ENCODE measurements at regions not wholly inside any gene's neighbourhood (a gene's known extent, or its start where the extent isn't known, plus 50 kb on each side); places are given as distances from the start of the nearest gene placed in this dataset.

- TF ChIP-seq CTCF (conservative IDR thresholded peaks at IDR 0.05; ENCODE audit: control insufficient read depth, insufficient read depth, low read depth, low read length) = no peak
- H3K4me3 ChIP-seq (ENCODE audit: control insufficient read depth, low read depth, low read length) = no peak overlapping the region
- DNase-seq (ENCODE audit: low read depth) = no peak
These were observed 280.7 kb downstream of the SLITRK1 start for GRCh38 chr13:83601539-83601938.

GRCh38 chr13:83592095-83592494 is 290.2 kb downstream of the SLITRK1 start:
- no peak for DNase-seq (ENCODE audit: low read depth)
- TF ChIP-seq CTCF (conservative IDR thresholded peaks at IDR 0.05; ENCODE audit: control insufficient read depth, insufficient read depth, low read depth, low read length) = no peak
- no peak overlapping the region for H3K4me3 ChIP-seq (ENCODE audit: control insufficient read depth, low read depth, low read length)

GRCh38 chr13:83589814-83590213 is 292.5 kb downstream of the SLITRK1 start:
- TF ChIP-seq CTCF (conservative IDR thresholded peaks at IDR 0.05; ENCODE audit: control insufficient read depth, insufficient read depth, low read depth, low read length) = no peak
- DNase-seq (ENCODE audit: low read depth) = no peak
- no peak overlapping the region for H3K4me3 ChIP-seq (ENCODE audit: control insufficient read depth, low read depth, low read length)

- H3K4me3 ChIP-seq (ENCODE audit: control insufficient read depth, low read depth, low read length) = no peak overlapping the region
- no peak for TF ChIP-seq CTCF (conservative IDR thresholded peaks at IDR 0.05; ENCODE audit: control insufficient read depth, insufficient read depth, low read depth, low read length)
- no peak for DNase-seq (ENCODE audit: low read depth)
These were observed 305.1 kb downstream of the SLITRK1 start for GRCh38 chr13:83577183-83577582.

- no peak for DNase-seq (ENCODE audit: low read depth)
- TF ChIP-seq CTCF (conservative IDR thresholded peaks at IDR 0.05; ENCODE audit: control insufficient read depth, insufficient read depth, low read depth, low read length) = no peak
- H3K4me3 ChIP-seq (ENCODE audit: control insufficient read depth, low read depth, low read length) = no peak overlapping the region
These were observed 314.3 kb downstream of the SLITRK1 start for GRCh38 chr13:83568019-83568418.

GRCh38 chr13:83563499-83563898 is 318.8 kb downstream of the SLITRK1 start:
- no peak overlapping the region for H3K4me3 ChIP-seq (ENCODE audit: control insufficient read depth, low read depth, low read length)
- no peak for TF ChIP-seq CTCF (conservative IDR thresholded peaks at IDR 0.05; ENCODE audit: control insufficient read depth, insufficient read depth, low read depth, low read length)
- no peak for DNase-seq (ENCODE audit: low read depth)

GRCh38 chr13:83557845-83558244 is 324.4 kb downstream of the SLITRK1 start:
- no peak for DNase-seq (ENCODE audit: low read depth)
- no peak overlapping the region for H3K4me3 ChIP-seq (ENCODE audit: control insufficient read depth, low read depth, low read length)
- no peak for TF ChIP-seq CTCF (conservative IDR thresholded peaks at IDR 0.05; ENCODE audit: control insufficient read depth, insufficient read depth, low read depth, low read length)

All from fibroblast of mammary gland (primary cell).